ENCODE measurements at regions not wholly inside any gene's neighbourhood (a gene's known extent, or its start where the extent isn't known, plus 50 kb on each side); places are given as distances from the start of the nearest gene placed in this dataset.

DNA sequence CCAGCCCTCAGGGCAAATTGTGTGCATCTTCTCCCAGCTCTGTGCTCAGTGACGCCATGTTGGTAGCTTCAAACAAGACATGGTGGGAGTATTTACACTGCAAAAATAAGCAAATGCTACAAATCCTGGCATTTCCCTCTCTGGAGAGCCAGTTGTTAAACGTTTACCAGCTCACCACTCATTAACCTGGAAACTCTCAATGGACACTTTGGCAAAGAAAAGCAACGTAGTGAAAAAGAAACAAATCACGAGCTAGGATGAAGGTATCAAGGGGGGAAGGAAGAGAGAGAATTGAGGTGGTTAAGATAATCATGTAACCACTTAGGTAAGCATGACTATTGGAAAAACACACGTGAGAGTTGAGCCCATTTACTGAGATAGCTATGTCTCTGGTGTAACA is 72.5 kb downstream of the MRPS30 start:
- TF ChIP-seq, protein P1, sequence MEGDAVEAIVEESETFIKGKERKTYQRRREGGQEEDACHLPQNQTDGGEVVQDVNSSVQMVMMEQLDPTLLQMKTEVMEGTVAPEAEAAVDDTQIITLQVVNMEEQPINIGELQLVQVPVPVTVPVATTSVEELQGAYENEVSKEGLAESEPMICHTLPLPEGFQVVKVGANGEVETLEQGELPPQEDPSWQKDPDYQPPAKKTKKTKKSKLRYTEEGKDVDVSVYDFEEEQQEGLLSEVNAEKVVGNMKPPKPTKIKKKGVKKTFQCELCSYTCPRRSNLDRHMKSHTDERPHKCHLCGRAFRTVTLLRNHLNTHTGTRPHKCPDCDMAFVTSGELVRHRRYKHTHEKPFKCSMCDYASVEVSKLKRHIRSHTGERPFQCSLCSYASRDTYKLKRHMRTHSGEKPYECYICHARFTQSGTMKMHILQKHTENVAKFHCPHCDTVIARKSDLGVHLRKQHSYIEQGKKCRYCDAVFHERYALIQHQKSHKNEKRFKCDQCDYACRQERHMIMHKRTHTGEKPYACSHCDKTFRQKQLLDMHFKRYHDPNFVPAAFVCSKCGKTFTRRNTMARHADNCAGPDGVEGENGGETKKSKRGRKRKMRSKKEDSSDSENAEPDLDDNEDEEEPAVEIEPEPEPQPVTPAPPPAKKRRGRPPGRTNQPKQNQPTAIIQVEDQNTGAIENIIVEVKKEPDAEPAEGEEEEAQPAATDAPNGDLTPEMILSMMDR (IDR thresholded peaks at IDR 0.05): no peak
- TF ChIP-seq ZNF232 (CRISPR knock-in tag; IDR thresholded peaks at IDR 0.05) (no peak), NR2C2 (CRISPR knock-in tag; IDR thresholded peaks at IDR 0.05) (no peak), ZNF671 (CRISPR knock-in tag; IDR thresholded peaks at IDR 0.05) (no peak), NFYB (CRISPR knock-in tag; conservative IDR thresholded peaks at IDR 0.05; ENCODE audit: low read depth) (no peak), SP1 (CRISPR knock-in tag; conservative IDR thresholded peaks at IDR 0.05) (no peak)
- TF ChIP-seq, protein P2, sequence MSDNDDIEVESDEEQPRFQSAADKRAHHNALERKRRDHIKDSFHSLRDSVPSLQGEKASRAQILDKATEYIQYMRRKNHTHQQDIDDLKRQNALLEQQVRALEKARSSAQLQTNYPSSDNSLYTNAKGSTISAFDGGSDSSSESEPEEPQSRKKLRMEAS (CRISPR knock-in tag; IDR thresholded peaks at IDR 0.05): no peak
- TF ChIP-seq, protein P3, sequence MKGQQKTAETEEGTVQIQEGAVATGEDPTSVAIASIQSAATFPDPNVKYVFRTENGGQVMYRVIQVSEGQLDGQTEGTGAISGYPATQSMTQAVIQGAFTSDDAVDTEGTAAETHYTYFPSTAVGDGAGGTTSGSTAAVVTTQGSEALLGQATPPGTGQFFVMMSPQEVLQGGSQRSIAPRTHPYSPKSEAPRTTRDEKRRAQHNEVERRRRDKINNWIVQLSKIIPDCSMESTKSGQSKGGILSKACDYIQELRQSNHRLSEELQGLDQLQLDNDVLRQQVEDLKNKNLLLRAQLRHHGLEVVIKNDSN (CRISPR knock-in tag; IDR thresholded peaks at IDR 0.05): no peak
- TF ChIP-seq, protein P4, sequence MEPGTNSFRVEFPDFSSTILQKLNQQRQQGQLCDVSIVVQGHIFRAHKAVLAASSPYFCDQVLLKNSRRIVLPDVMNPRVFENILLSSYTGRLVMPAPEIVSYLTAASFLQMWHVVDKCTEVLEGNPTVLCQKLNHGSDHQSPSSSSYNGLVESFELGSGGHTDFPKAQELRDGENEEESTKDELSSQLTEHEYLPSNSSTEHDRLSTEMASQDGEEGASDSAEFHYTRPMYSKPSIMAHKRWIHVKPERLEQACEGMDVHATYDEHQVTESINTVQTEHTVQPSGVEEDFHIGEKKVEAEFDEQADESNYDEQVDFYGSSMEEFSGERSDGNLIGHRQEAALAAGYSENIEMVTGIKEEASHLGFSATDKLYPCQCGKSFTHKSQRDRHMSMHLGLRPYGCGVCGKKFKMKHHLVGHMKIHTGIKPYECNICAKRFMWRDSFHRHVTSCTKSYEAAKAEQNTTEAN (CRISPR knock-in tag; IDR thresholded peaks at IDR 0.05): no peak

Measured in WTC11 (cell line).